BLaER1 (cell line): ENCODE measurements at regions not wholly inside any gene's neighbourhood (a gene's known extent, or its start where the extent isn't known, plus 50 kb on each side); places are given as distances from the start of the nearest gene placed in this dataset.
"Not testable (repeated sequence)": the region's sequence is repeated elsewhere in the genome, so short reads cannot be mapped to it uniquely, and the experiment has no call there.

Experiments
- H3K27ac ChIP-seq: shearing (Covaris generic); formaldehyde crosslinking; 2 replicates; pipeline ENCODE4 v1.8.1; 2022
- H3K27me3 ChIP-seq: shearing (Covaris generic); formaldehyde crosslinking; 2 replicates; pipeline ENCODE4 v1.8.1; 2022
- H3K36me3 ChIP-seq: shearing (Covaris generic); formaldehyde crosslinking; 2 replicates; pipeline ENCODE4 v1.8.1; 2022
- H3K4me1 ChIP-seq: shearing (Covaris generic); formaldehyde crosslinking; 2 replicates; pipeline ENCODE4 v1.8.1; 2022
- H3K4me2 ChIP-seq: shearing (Covaris generic); formaldehyde crosslinking; 2 replicates; pipeline ENCODE4 v1.8.1; 2022
- H3K4me3 ChIP-seq: shearing (Covaris generic); formaldehyde crosslinking; 2 replicates; pipeline ENCODE4 v1.8.1; 2022
- H3K9ac ChIP-seq: shearing (Covaris generic); formaldehyde crosslinking; 2 replicates; pipeline ENCODE4 v1.8.1; 2022
- H3K9me3 ChIP-seq: shearing (Covaris generic); formaldehyde crosslinking; 2 replicates; pipeline ENCODE4 v1.8.1; 2022
- H4K20me1 ChIP-seq: shearing (Covaris generic); formaldehyde crosslinking; 2 replicates; pipeline ENCODE4 v1.8.1; 2022
- Cebpa-rat ChIP-seq: shearing (Covaris generic); IDR thresholded peaks from 2 replicates; pipeline ENCODE4 v1.8.1; 2022

- Histone ChIP-seq H3K9ac (no peak overlapping the region), H3K36me3 (no peaks in the 10 kb centered on the region), H3K27me3 (no peaks in the 10 kb centered on the region), H4K20me1 (no peaks in the 10 kb centered on the region), H3K9me3 (peaks cover 7% of the 10 kb centered on the region), H3K4me3 (no peak overlapping the region), H3K4me2 (no peak overlapping the region), H3K4me1 (no peaks in the 10 kb centered on the region), H3K27ac (no peak overlapping the region)
- no peak for TF ChIP-seq Cebpa-rat
These were observed 510.1 kb upstream of the AUTS2 start for GRCh38 chr7:69088185-69088584.

GRCh38 chr7:69090936-69091335, 507.3 kb upstream of the AUTS2 start:
- no peak for TF ChIP-seq Cebpa-rat
- Histone ChIP-seq H3K4me2 (no peak overlapping the region), H3K9me3 (peaks cover 24% of the 10 kb centered on the region)

GRCh38 chr7:69091521-69091920, 506.8 kb upstream of the AUTS2 start:
- no peak overlapping the region for H3K4me3 ChIP-seq
- no peak for TF ChIP-seq Cebpa-rat
- H4K20me1 ChIP-seq, result no peaks in the 10 kb centered on the region

More at GRCh38 chr7:69090936-69091335, 507.3 kb upstream of the AUTS2 start:
- Histone ChIP-seq H3K4me1 (no peaks in the 10 kb centered on the region), H3K27me3 (no peaks in the 10 kb centered on the region), H3K27ac (no peak overlapping the region), H3K4me3 (no peak overlapping the region), H3K9ac (no peak overlapping the region), H4K20me1 (no peaks in the 10 kb centered on the region), H3K36me3 (no peaks in the 10 kb centered on the region; the same call in 1 of the 2 replicates)

GRCh38 chr7:69095127-69095526, 503.1 kb upstream of the AUTS2 start:
- Histone ChIP-seq H3K4me3 (no peak overlapping the region), H4K20me1 (no peaks in the 10 kb centered on the region), H3K9me3 (peaks cover 24% of the 10 kb centered on the region), H3K27me3 (no peaks in the 10 kb centered on the region), H3K36me3 (no peaks in the 10 kb centered on the region; the same call in 1 of the 2 replicates), H3K4me2 (no peak overlapping the region), H3K9ac (no peak overlapping the region), H3K27ac (no peak overlapping the region), H3K4me1 (no peaks in the 10 kb centered on the region)
- no peak for TF ChIP-seq Cebpa-rat

More at GRCh38 chr7:69091521-69091920, 506.8 kb upstream of the AUTS2 start:
- Histone ChIP-seq H3K4me2 (no peak overlapping the region), H3K27me3 (no peaks in the 10 kb centered on the region), H3K36me3 (no peaks in the 10 kb centered on the region; the same call in 1 of the 2 replicates), H3K9me3 (peaks cover 24% of the 10 kb centered on the region), H3K9ac (no peak overlapping the region), H3K4me1 (no peaks in the 10 kb centered on the region), H3K27ac (no peak overlapping the region)

GRCh38 chr7:69095649-69096048, 502.6 kb upstream of the AUTS2 start:
- Histone ChIP-seq H3K4me2 (no peak overlapping the region), H3K4me3 (no peak overlapping the region), H3K27ac (no peak overlapping the region), H3K27me3 (no peaks in the 10 kb centered on the region), H3K36me3 (no peaks in the 10 kb centered on the region; the same call in 1 of the 2 replicates), H3K4me1 (no peaks in the 10 kb centered on the region), H3K9me3 (peaks cover 25% of the 10 kb centered on the region), H4K20me1 (no peaks in the 10 kb centered on the region), H3K9ac (no peak overlapping the region)
- no peak for TF ChIP-seq Cebpa-rat

GRCh38 chr7:69104023-69104422, 494.3 kb upstream of the AUTS2 start:
- TF ChIP-seq Cebpa-rat, result no peak
- Histone ChIP-seq H3K36me3 (no peaks in the 10 kb centered on the region), H3K27ac (no peak overlapping the region), H3K4me2 (no peak overlapping the region), H3K9ac (no peak overlapping the region), H3K27me3 (no peaks in the 10 kb centered on the region), H3K4me3 (no peak overlapping the region), H3K4me1 (no peaks in the 10 kb centered on the region), H4K20me1 (no peaks in the 10 kb centered on the region), H3K9me3 (peaks cover 16% of the 10 kb centered on the region; the same call in 1 of the 2 replicates)

GRCh38 chr7:69105092-69105491, 493.2 kb upstream of the AUTS2 start:
- H3K27ac ChIP-seq, result no peak overlapping the region
- H3K4me2 ChIP-seq, result no peak overlapping the region
- no peaks in the 10 kb centered on the region for H4K20me1 ChIP-seq
- no peaks in the 10 kb centered on the region for H3K27me3 ChIP-seq
- H3K36me3 ChIP-seq, result no peaks in the 10 kb centered on the region
- H3K9ac ChIP-seq, result no peak overlapping the region
- no peak for TF ChIP-seq Cebpa-rat
- no peaks in the 10 kb centered on the region for H3K4me1 ChIP-seq
- H3K4me3 ChIP-seq, result no peak overlapping the region
- H3K9me3 ChIP-seq, result peaks cover 16% of the 10 kb centered on the region; the same call in 1 of the 2 replicates

- no peak overlapping the region for H3K4me3 ChIP-seq
- peaks cover 14% of the 10 kb centered on the region; the same call in 1 of the 2 replicates for H3K9me3 ChIP-seq
- H3K9ac ChIP-seq, result no peak overlapping the region
- no peaks in the 10 kb centered on the region for H3K36me3 ChIP-seq
- no peaks in the 10 kb centered on the region for H3K4me1 ChIP-seq
- no peak for TF ChIP-seq Cebpa-rat
- H3K27me3 ChIP-seq, result no peaks in the 10 kb centered on the region
- no peaks in the 10 kb centered on the region for H4K20me1 ChIP-seq
- H3K4me2 ChIP-seq, result no peak overlapping the region
- H3K27ac ChIP-seq, result no peak overlapping the region
These were observed 492.3 kb upstream of the AUTS2 start for GRCh38 chr7:69105981-69106380.

GRCh38 chr7:69106449-69106848, 491.8 kb upstream of the AUTS2 start:
- H3K9me3 ChIP-seq, H3K9ac ChIP-seq, H3K4me3 ChIP-seq, H4K20me1 ChIP-seq, H3K4me1 ChIP-seq, H3K36me3 ChIP-seq, H3K27ac ChIP-seq, H3K27me3 ChIP-seq, H3K4me2 ChIP-seq: not testable (repeated sequence)

- H3K9ac ChIP-seq, H3K4me2 ChIP-seq, H3K36me3 ChIP-seq, H3K4me1 ChIP-seq, H3K4me3 ChIP-seq, H3K27ac ChIP-seq, H4K20me1 ChIP-seq, H3K27me3 ChIP-seq, H3K9me3 ChIP-seq: not testable (repeated sequence)
These were observed 491.3 kb upstream of the AUTS2 start for GRCh38 chr7:69106946-69107345.

GRCh38 chr7:69108097-69108496, 490.2 kb upstream of the AUTS2 start:
- no peak overlapping the region for H3K27ac ChIP-seq
- H3K36me3 ChIP-seq, result no peaks in the 10 kb centered on the region
- no peak for TF ChIP-seq Cebpa-rat
- H3K27me3 ChIP-seq, result no peaks in the 10 kb centered on the region
- H3K4me3 ChIP-seq, result no peak overlapping the region
- 0 out of 2 replicates have a peak, but pooled peaks cover 3% of the 10 kb centered on the region for H3K9me3 ChIP-seq
- no peaks in the 10 kb centered on the region for H3K4me1 ChIP-seq
- no peaks in the 10 kb centered on the region for H4K20me1 ChIP-seq
- H3K9ac ChIP-seq, result no peak overlapping the region
- H3K4me2 ChIP-seq, result no peak overlapping the region
